GM12872 (cell line): ENCODE measurements at regions not wholly inside any gene's neighbourhood (a gene's known extent, or its start where the extent isn't known, plus 50 kb on each side); places are given as distances from the start of the nearest gene placed in this dataset.

ENCODE experiments used
- TF ChIP-seq, protein P1 (sequence below): IDR thresholded peaks from 3 replicates; pipeline ENCODE4 v1.5.1; 2011; ENCODE audit warnings: low read depth, mild to moderate bottlenecking, low read length, moderate library complexity; ENCODE audit not compliant: insufficient read depth

DNA sequence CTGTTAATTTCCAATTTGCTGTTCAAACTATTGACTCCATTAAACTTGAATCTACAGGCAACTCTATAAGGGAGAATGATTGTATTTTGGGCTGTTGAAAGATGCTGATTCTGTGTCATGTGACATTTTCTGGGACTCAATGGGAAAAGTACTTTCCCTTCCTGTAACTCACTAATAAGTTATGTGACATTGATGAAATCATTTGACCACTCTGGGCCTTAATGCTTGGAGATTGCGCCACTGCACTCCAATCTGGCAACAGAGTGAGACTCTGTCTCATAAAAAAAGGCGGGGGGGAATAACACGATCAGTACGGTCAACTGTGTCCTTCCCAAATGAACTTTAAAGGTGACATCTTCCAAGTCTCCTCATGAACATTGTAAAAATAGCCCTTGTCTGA, 215.2 kb upstream of the SGO1 start:
- TF ChIP-seq, protein P1, sequence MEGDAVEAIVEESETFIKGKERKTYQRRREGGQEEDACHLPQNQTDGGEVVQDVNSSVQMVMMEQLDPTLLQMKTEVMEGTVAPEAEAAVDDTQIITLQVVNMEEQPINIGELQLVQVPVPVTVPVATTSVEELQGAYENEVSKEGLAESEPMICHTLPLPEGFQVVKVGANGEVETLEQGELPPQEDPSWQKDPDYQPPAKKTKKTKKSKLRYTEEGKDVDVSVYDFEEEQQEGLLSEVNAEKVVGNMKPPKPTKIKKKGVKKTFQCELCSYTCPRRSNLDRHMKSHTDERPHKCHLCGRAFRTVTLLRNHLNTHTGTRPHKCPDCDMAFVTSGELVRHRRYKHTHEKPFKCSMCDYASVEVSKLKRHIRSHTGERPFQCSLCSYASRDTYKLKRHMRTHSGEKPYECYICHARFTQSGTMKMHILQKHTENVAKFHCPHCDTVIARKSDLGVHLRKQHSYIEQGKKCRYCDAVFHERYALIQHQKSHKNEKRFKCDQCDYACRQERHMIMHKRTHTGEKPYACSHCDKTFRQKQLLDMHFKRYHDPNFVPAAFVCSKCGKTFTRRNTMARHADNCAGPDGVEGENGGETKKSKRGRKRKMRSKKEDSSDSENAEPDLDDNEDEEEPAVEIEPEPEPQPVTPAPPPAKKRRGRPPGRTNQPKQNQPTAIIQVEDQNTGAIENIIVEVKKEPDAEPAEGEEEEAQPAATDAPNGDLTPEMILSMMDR: no peak

- TF ChIP-seq, protein P1: no peak
Measured at GRCh38 chr3:20400686-20401085, 214.7 kb upstream of the SGO1 start.

DNA sequence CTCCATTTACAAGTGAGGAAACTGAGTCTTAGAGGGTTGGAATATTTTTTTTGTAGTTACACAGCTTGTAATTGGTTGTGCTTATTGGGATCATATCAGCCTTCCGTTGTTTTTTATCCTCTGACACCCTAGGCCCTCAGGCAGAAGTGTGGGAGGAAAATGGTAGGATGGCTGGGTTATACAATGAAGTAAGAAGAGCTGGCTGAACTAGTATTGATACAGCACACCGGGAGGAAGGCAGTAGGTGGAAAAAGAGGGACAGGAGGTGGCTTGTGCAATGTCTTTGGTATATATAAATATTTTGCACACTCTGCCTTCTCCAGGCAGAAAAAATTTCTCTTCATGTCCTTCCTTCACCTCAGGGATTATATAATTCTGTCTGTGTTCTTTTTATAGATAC, 214.3 kb upstream of the SGO1 start:
- TF ChIP-seq, protein P1: no peak

DNA sequence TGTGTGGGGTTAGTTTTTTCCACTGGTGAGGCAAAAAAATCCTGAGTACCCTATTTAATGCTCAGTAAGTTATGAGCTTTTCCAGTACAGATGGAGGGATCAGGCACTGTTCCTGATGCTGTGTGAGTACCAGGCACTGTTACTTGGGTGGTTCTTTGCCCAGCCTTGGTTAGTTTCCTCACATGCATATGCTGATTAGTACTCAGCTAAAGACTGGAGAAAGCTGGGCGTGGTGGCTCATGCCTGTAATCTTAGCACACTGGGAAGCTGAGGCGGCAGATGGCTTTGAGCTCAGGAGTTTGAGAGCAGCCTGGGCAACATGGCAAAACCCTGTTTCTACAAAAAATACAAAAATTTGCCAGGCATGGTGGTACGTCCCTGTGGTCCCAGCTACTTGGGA, 210.3 kb upstream of the SGO1 start:
- TF ChIP-seq, protein P1: no peak

- TF ChIP-seq, protein P1: no peak
Measured at GRCh38 chr3:20395692-20396091, 209.7 kb upstream of the SGO1 start.

GRCh38 chr3:20394243-20394642, 208.2 kb upstream of the SGO1 start:
- TF ChIP-seq, protein P1: no peak

DNA sequence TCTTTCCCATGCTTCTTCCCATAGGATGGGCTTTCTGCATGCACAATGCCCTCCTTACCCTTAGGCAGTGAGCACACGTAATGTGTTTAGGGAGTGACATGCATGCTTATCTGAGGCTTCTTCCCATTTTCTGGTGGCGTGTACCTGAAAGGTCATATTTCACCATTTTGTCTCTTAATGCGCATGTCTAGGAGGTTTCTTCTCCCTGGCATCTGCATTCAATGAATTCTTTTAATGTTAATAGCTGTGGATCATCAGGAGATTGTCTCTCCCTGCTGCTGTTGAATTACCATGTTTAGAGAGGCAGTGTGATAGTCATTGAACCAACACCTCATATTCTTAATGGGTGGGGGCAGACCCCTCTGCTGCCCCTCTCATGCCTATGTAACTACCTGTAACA, 205.6 kb upstream of the SGO1 start:
- TF ChIP-seq, protein P1: no peak

DNA sequence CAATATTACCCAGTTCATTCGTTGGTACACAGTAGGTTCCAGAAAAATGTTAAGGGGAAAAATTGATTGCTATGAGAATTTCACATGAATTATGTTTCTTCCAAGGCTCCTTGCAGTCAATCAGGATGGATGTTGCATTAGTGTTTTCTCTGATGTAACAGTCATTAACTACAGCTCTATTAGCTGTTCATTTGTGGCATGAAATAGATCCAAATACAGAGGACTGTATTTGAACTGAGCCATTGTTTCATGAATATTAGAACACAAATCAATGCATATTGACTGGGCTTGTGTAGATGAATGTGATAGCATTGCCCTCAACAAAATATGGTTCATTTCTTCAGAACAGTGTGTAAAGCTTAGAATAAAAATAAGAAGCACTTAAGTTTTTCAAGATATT, 203.0 kb upstream of the SGO1 start:
- TF ChIP-seq, protein P1: no peak
